CD14-positive monocyte (primary cell): ENCODE measurements at regions not wholly inside any gene's neighbourhood (a gene's known extent, or its start where the extent isn't known, plus 50 kb on each side); places are given as distances from the start of the nearest gene placed in this dataset.

Experiments used
- DNase-seq, 3 donors: peaks; one replicate each; pipeline ENCODE4 v3.0.0-alpha.2; 2011 to 2022
- H2AFZ ChIP-seq: 2 replicates; pipeline ENCODE4 v1.6.0; 2012; ENCODE audit warnings: mild to moderate bottlenecking, low read depth, low read length, inconsistent platforms; ENCODE audit not compliant: insufficient read depth, poor library complexity, severe bottlenecking
- H3K27ac ChIP-seq, 2 donors: 1 replicate in 1 of 2; 2 replicates in 1 of 2; pipeline ENCODE4 v1.5.1; 2012 to 2013; ENCODE audit warnings: low read length in 2 of 2, control low read depth in 1 of 2, inconsistent platforms in 1 of 2, low read depth in 1 of 2, mild to moderate bottlenecking in 1 of 2
- H3K27me3 ChIP-seq, 2 donors: one replicate each; pipeline versions ENCODE4 v1.6.0 to v1.6.1; 2011 to 2013; ENCODE audit warnings: low read length in 2 of 2; ENCODE audit not compliant: control insufficient read depth in 2 of 2, insufficient read depth in 2 of 2
- H3K36me3 ChIP-seq, 2 donors: replicated peaks in 1 of 2; 1 replicate in 1 of 2; 2 replicates in 1 of 2; pipeline versions ENCODE4 v1.5.1 to v1.6.1; 2012 to 2013; ENCODE audit warnings: low read length in 2 of 2, control low read depth in 1 of 2, inconsistent platforms in 1 of 2, mild to moderate bottlenecking in 1 of 2; ENCODE audit not compliant: insufficient read depth in 2 of 2, control insufficient read depth in 1 of 2
- H3K4me1 ChIP-seq, 2 donors: 1 replicate in 1 of 2; 2 replicates in 1 of 2; pipeline versions ENCODE4 v1.5.1 to v1.6.1; 2012 to 2013; ENCODE audit warnings: low read length in 2 of 2, control low read depth in 1 of 2, inconsistent platforms in 1 of 2, mild to moderate bottlenecking in 1 of 2, moderate library complexity in 1 of 2; ENCODE audit not compliant: insufficient read depth in 2 of 2, control insufficient read depth in 1 of 2
- H3K4me2 ChIP-seq: replicated peaks from 2 replicates; pipeline ENCODE3; 2012; ENCODE audit warnings: low read length, moderate library complexity, mild to moderate bottlenecking; ENCODE audit not compliant: poor library complexity, severe bottlenecking; ENCODE audit errors: extremely low read depth
- H3K4me3 ChIP-seq, 3 experiments: fragments of 200-600 bp in 1 of 3; sonication (generic) in 1 of 3; replicated peaks in 1 of 3; 1 replicate in 2 of 3; 2 replicates in 1 of 3; pipeline ENCODE4 v1.5.1; 2011 to 2013; ENCODE audit warnings: low read length in 3 of 3, mild to moderate bottlenecking in 3 of 3, control low read depth in 2 of 3, low read depth in 2 of 3, inconsistent platforms in 1 of 3, moderate library complexity in 1 of 3
- H3K79me2 ChIP-seq: 2 replicates; pipeline ENCODE4 v1.6.0; 2012; ENCODE audit warnings: mild to moderate bottlenecking, control low read depth, inconsistent platforms, low read length, moderate library complexity; ENCODE audit not compliant: insufficient read depth
- H3K9ac ChIP-seq: 2 replicates; pipeline ENCODE4 v1.6.0; 2017; ENCODE audit warnings: low read length, mild to moderate bottlenecking; ENCODE audit not compliant: insufficient read depth, poor library complexity, severe bottlenecking
- H3K9me3 ChIP-seq, 2 donors: replicated peaks in 1 of 2; 1 replicate in 1 of 2; 2 replicates in 1 of 2; pipeline versions ENCODE4 v1.5.1 to v1.6.1; 2012 to 2013; ENCODE audit warnings: low read length in 2 of 2, control low read depth in 1 of 2; ENCODE audit not compliant: control insufficient read depth in 1 of 2, insufficient read depth in 1 of 2
- H4K20me1 ChIP-seq: 2 replicates; pipeline ENCODE4 v1.6.0; 2012; ENCODE audit warnings: mild to moderate bottlenecking, low read length, control low read depth, moderate library complexity; ENCODE audit not compliant: insufficient read depth
- H3K27ac Mint-ChIP-seq, 7 donors: one replicate each; pipeline ENCODE4 v1.8.0; 2020; ENCODE audit warnings: mild to moderate bottlenecking in 7 of 7, mixed read lengths in 7 of 7, moderate library complexity in 6 of 7, inconsistent platforms in 2 of 7
- H3K27me3 Mint-ChIP-seq, 3 donors: one replicate each; pipeline ENCODE4 v1.8.0; 2021 to 2022; ENCODE audit warnings: low read depth in 3 of 3, mild to moderate bottlenecking in 3 of 3, mixed read lengths in 3 of 3, moderate library complexity in 3 of 3, inconsistent platforms in 1 of 3
- H3K36me3 Mint-ChIP-seq, 2 donors: one replicate each; pipeline ENCODE4 v1.8.0; 2020; ENCODE audit warnings: mixed read lengths in 2 of 2, inconsistent platforms in 1 of 2, mild to moderate bottlenecking in 1 of 2
- H3K4me1 Mint-ChIP-seq: one replicate; pipeline ENCODE4 v1.8.0; 2020; ENCODE audit warnings: mild to moderate bottlenecking, mixed read lengths
- H3K4me3 Mint-ChIP-seq, 2 donors: one replicate each; pipeline ENCODE4 v1.8.0; 2020; ENCODE audit warnings: mild to moderate bottlenecking in 2 of 2, mixed read lengths in 2 of 2, moderate library complexity in 1 of 2
- H3K9me3 Mint-ChIP-seq, 7 donors: one replicate each; pipeline ENCODE4 v1.8.0; 2020 to 2022; ENCODE audit warnings: mixed read lengths in 7 of 7, mild to moderate bottlenecking in 6 of 7, moderate library complexity in 6 of 7, inconsistent platforms in 2 of 7
- CTCF ChIP-seq: fragments of 200-600 bp; IDR thresholded peaks from one replicate; pipeline ENCODE4 v1.8.0; 2022; ENCODE audit warnings: antibody characterized with exemption, mild to moderate bottlenecking
- WGBS: methylation state at CpG from one replicate; pipeline ENCODE4 v1.1.5; 2013; ENCODE audit warnings: missing lambda C conversion rate; ENCODE audit not compliant: insufficient coverage; 5-methylcytosine and 5-hydroxymethylcytosine counted together
- intact Hi-C, 2 donors: fragments of 100-400 bp; cut with micrococcal nuclease; formaldehyde crosslinking; loops; one replicate each; pipeline versions ENCODE4 v1.15.0 to v1.15.1; 2023

GRCh38 chr5:31119938-31120641, 73.4 kb upstream of the CDH6 start:
- Histone ChIP-seq H3K4me1 (peaks cover 0 to 8% of the 10 kb centered on the region in 2 donors), H2AFZ (no peak overlapping the region), H3K4me2 (no peak overlapping the region), H3K36me3 (no peaks in the 10 kb centered on the region), H3K27me3 (no peaks in the 10 kb centered on the region), H4K20me1 (no peaks in the 10 kb centered on the region), H3K9ac (no peak overlapping the region), H3K4me3 (no peak overlapping the region), H3K27ac (no peak overlapping the region), H3K79me2 (no peaks in the 10 kb centered on the region), H3K9me3 (peaks cover 0 to 3% of the 10 kb centered on the region in 2 donors)
- Mint-ChIP-seq H3K4me3 (no peak overlapping the region), H3K27ac (peak overlapping the region in 4 of 7 donors; percentile 16 to 57 (median 30)), H3K36me3 (no peaks in the 10 kb centered on the region), H3K9me3 (peaks cover 0 to 7% (median 2%) of the 10 kb centered on the region in 7 donors), H3K4me1 (peaks cover 3% of the 10 kb centered on the region), H3K27me3 (peaks cover 0 to 2% (median 0%) of the 10 kb centered on the region in 3 donors)
- TF ChIP-seq CTCF, result no peak
- intact Hi-C loops, result no loop called here
- 77% methylated on average over 4 of the region's 7 CpGs for WGBS
- DNase-seq, result peak; percentile 8 to 59 (median 54)

GRCh38 chr5:31116466-31117031, 76.9 kb upstream of the CDH6 start:
- H3K27ac ChIP-seq, result no peak overlapping the region
- H3K9me3 ChIP-seq, result peaks cover 0 to 3% of the 10 kb centered on the region in 2 donors
- peaks cover 0 to 2% (median 2%) of the 10 kb centered on the region in 3 donors for H3K27me3 Mint-ChIP-seq
- no peaks in the 10 kb centered on the region for H3K79me2 ChIP-seq
- peaks cover 3% of the 10 kb centered on the region for H3K4me1 Mint-ChIP-seq
- H3K27ac Mint-ChIP-seq, result peak overlapping the region in 3 of 7 donors; percentile 7 to 81 (median 76)
- no peaks in the 10 kb centered on the region for H4K20me1 ChIP-seq
- no peak overlapping the region for H3K9ac ChIP-seq
- H3K4me1 ChIP-seq, result peaks cover 0 to 8% of the 10 kb centered on the region in 2 donors
- DNase-seq, result peak; percentile 2 to 14 (median 9)
- no peaks in the 10 kb centered on the region for H3K36me3 ChIP-seq
- intact Hi-C loops, result no loop called here
- H3K4me2 ChIP-seq, result no peak overlapping the region
- no peak overlapping the region for H3K4me3 Mint-ChIP-seq
- peaks cover 0 to 8% (median 2%) of the 10 kb centered on the region in 7 donors for H3K9me3 Mint-ChIP-seq
- TF ChIP-seq CTCF, result no peak
- no CpG with 5 or more reads among the region's 6 CpGs for WGBS
- H3K36me3 Mint-ChIP-seq, result no peaks in the 10 kb centered on the region
- no peak overlapping the region for H3K4me3 ChIP-seq
- H3K27me3 ChIP-seq, result no peaks in the 10 kb centered on the region
- H2AFZ ChIP-seq, result no peak overlapping the region
